Breast epithelium (tissue), 4 donors: ENCODE measurements at regions not wholly inside any gene's neighbourhood (a gene's known extent, or its start where the extent isn't known, plus 50 kb on each side); places are given as distances from the start of the nearest gene placed in this dataset.

Experiments used
- DNase-seq, 2 donors: peaks; one replicate each; pipeline ENCODE4 v3.0.0-alpha.2; 2019; ENCODE audit warnings: low spot score in 2 of 2
- H3K27ac ChIP-seq, 2 donors: fragments of 200-600 bp; sonication (generic) in 1 of 2; one replicate each; pipeline ENCODE4 v1.5.1; 2016 to 2019; ENCODE audit warnings: mild to moderate bottlenecking in 1 of 2
- H3K27me3 ChIP-seq, 2 donors: fragments of 200-600 bp; sonication (generic) in 1 of 2; one replicate each; pipeline versions ENCODE4 v1.5.1 to v1.6.0; 2017 to 2019; ENCODE audit warnings: control low read depth in 1 of 2, mild to moderate bottlenecking in 1 of 2
- H3K36me3 ChIP-seq: fragments of 200-600 bp; one replicate; pipeline ENCODE4 v1.5.1; 2019
- H3K4me1 ChIP-seq, 2 donors: fragments of 200-600 bp; sonication (generic); one replicate each; pipeline ENCODE4 v1.5.1; 2016 to 2019; ENCODE audit warnings: control low read depth in 1 of 2
- H3K4me3 ChIP-seq, 3 donors: fragments of 200-600 bp; sonication (generic); 1 replicate in 2 of 3; 2 replicates in 1 of 3; pipeline ENCODE4 v1.5.1; 2016 to 2019; ENCODE audit warnings: mild to moderate bottlenecking in 3 of 3, moderate library complexity in 2 of 3
- H3K9me3 ChIP-seq, 2 donors: fragments of 200-600 bp; sonication (generic) in 1 of 2; one replicate each; pipeline ENCODE4 v1.5.1; 2016 to 2019; ENCODE audit warnings: control low read depth in 1 of 2
- CTCF ChIP-seq, 3 donors: fragments of 450-650 bp; IDR thresholded peaks; one replicate each; pipeline ENCODE4 v1.5.1; 2016 to 2017; ENCODE audit warnings: antibody characterized with exemption in 3 of 3, mild to moderate bottlenecking in 3 of 3, moderate library complexity in 3 of 3
- POLR2A ChIP-seq: fragments of 450-650 bp; IDR thresholded peaks from one replicate; pipeline ENCODE4 v1.6.1; 2016; ENCODE audit warnings: antibody characterized with exemption, mild to moderate bottlenecking, moderate library complexity
- POLR2AphosphoS5 ChIP-seq, 3 donors: sonication (generic); formaldehyde crosslinking; IDR thresholded peaks; one replicate each; pipeline ENCODE4 v1.6.1; 2017; ENCODE audit warnings: antibody characterized with exemption in 3 of 3
- intact Hi-C: fragments of 100-400 bp; cut with DNase I; formaldehyde crosslinking; loops from one replicate; pipeline ENCODE4 v1.15.1; 2023; ENCODE audit warnings: low total_unique reads

GRCh38 chr3:13210221-13210975 lies 137.2 kb upstream of the IQSEC1 start:
- Histone ChIP-seq H3K9me3 (no peaks in the 10 kb centered on the region), H3K4me3 (no peak overlapping the region), H3K27ac (no peak overlapping the region), H3K27me3 (peaks cover 0 to 13% of the 10 kb centered on the region in 2 donors), H3K36me3 (no peaks in the 10 kb centered on the region), H3K4me1 (no peaks in the 10 kb centered on the region)
- DNase-seq: no peak
- intact Hi-C loops: no loop called here
- TF ChIP-seq CTCF (IDR thresholded peaks at IDR 0.05): no peak
- TF ChIP-seq POLR2AphosphoS5 (IDR thresholded peaks at IDR 0.05): no peak
- TF ChIP-seq POLR2A: no peak

GRCh38 chr3:13209634-13209997 lies 136.4 kb upstream of the IQSEC1 start:
- intact Hi-C loops: no loop called here
- H3K36me3 ChIP-seq: no peaks in the 10 kb centered on the region
- no peak for DNase-seq
- TF ChIP-seq CTCF (IDR thresholded peaks at IDR 0.05): no peak
- TF ChIP-seq POLR2AphosphoS5 (IDR thresholded peaks at IDR 0.05): no peak
- TF ChIP-seq POLR2A: no peak
- H3K27me3 ChIP-seq: peaks cover 0 to 18% of the 10 kb centered on the region in 2 donors
- no peaks in the 10 kb centered on the region for H3K4me1 ChIP-seq
- H3K4me3 ChIP-seq: no peak overlapping the region
- H3K27ac ChIP-seq: no peak overlapping the region
- H3K9me3 ChIP-seq: no peaks in the 10 kb centered on the region

- Histone ChIP-seq H3K36me3 (no peaks in the 10 kb centered on the region), H3K9me3 (no peaks in the 10 kb centered on the region), H3K4me3 (no peak overlapping the region), H3K27me3 (peaks cover 0 to 22% of the 10 kb centered on the region in 2 donors), H3K4me1 (no peaks in the 10 kb centered on the region), H3K27ac (no peak overlapping the region)
- intact Hi-C loops: no loop called here
- TF ChIP-seq POLR2AphosphoS5 (IDR thresholded peaks at IDR 0.05) (no peak), CTCF (IDR thresholded peaks at IDR 0.05) (no peak), POLR2A (no peak)
- DNase-seq: no peak
These were observed 135.7 kb upstream of the IQSEC1 start for GRCh38 chr3:13208706-13209633.

- Histone ChIP-seq H3K27me3 (peaks cover 0 to 28% of the 10 kb centered on the region in 2 donors), H3K4me1 (no peaks in the 10 kb centered on the region), H3K27ac (no peak overlapping the region), H3K9me3 (no peaks in the 10 kb centered on the region), H3K36me3 (no peaks in the 10 kb centered on the region), H3K4me3 (no peak overlapping the region)
- DNase-seq: no peak
- TF ChIP-seq CTCF (IDR thresholded peaks at IDR 0.05) (no peak), POLR2A (no peak), POLR2AphosphoS5 (IDR thresholded peaks at IDR 0.05) (no peak)
- intact Hi-C loops: no loop called here
These were observed 134.9 kb upstream of the IQSEC1 start for GRCh38 chr3:13207975-13208705.
